HEK293 (cell line): ENCODE measurements at regions not wholly inside any gene's neighbourhood (a gene's known extent, or its start where the extent isn't known, plus 50 kb on each side); places are given as distances from the start of the nearest gene placed in this dataset.

Experiments used
- CTCF ChIA-PET: fragments of 350-600 bp; formaldehyde crosslinking; extraction: SDS; loops from one replicate; lab custom pipeline; 2021; ENCODE audit warnings: antibody characterized with exemption; lab: Yijun Ruan, JAX
- POLR2A ChIA-PET: fragments of 300-600 bp; formaldehyde crosslinking; extraction: SDS; loops from one replicate; lab custom pipeline; 2020; ENCODE audit warnings: antibody characterized with exemption, inconsistent platforms; lab: Yijun Ruan, JAX
- H3K27ac ChIP-seq: fragments of 200-500 bp; sonication (Bioruptor generic); 2 replicates; pipeline ENCODE4 v1.5.1; 2014; ENCODE audit warnings: low read depth, low read length, control low read depth, inconsistent platforms; ENCODE audit errors: extremely low read depth
- H3K36me3 ChIP-seq, 2 experiments: fragments of 200-500 bp in 1 of 2; sonication (Bioruptor generic) in 1 of 2; 1 replicate in 1 of 2; 2 replicates in 1 of 2; pipeline ENCODE4 v1.5.1; 2014 to 2017; ENCODE audit warnings: inconsistent platforms in 2 of 2, low read length in 2 of 2; ENCODE audit not compliant: control insufficient read depth in 2 of 2, insufficient read depth in 1 of 2
- H3K4me1 ChIP-seq: fragments of 200-500 bp; sonication (Bioruptor generic); 2 replicates; pipeline ENCODE4 v1.5.1; 2014; ENCODE audit warnings: mild to moderate bottlenecking, low read length, inconsistent platforms; ENCODE audit not compliant: control insufficient read depth, insufficient read depth
- H3K4me3 ChIP-seq: 2 replicates; pipeline ENCODE4 v1.5.1; 2011; ENCODE audit warnings: low read depth, mild to moderate bottlenecking, control low read depth, low read length, moderate library complexity
- H3K9me3 ChIP-seq: fragments of 200-500 bp; sonication (Bioruptor generic); 2 replicates; pipeline ENCODE4 v1.5.1; 2014; ENCODE audit warnings: low read depth, low read length, inconsistent platforms; ENCODE audit not compliant: control insufficient read depth, insufficient read depth
- BCL11B ChIP-seq: fragments of 450-650 bp; formaldehyde crosslinking; IDR thresholded peaks from 2 replicates; pipeline ENCODE4 v1.5.1; 2016; ENCODE audit warnings: low read depth, missing biosample characterization, missing genetic modification characterization
- GLIS1 ChIP-seq: fragments of 450-650 bp; formaldehyde crosslinking; IDR thresholded peaks from 2 replicates; pipeline ENCODE4 v1.5.1; 2016; ENCODE audit warnings: missing biosample characterization, missing genetic modification characterization
- KLF1 ChIP-seq: fragments of 450-650 bp; formaldehyde crosslinking; IDR thresholded peaks from 2 replicates; pipeline ENCODE4 v1.5.1; 2016; ENCODE audit warnings: missing biosample characterization, missing genetic modification characterization
- MYNN ChIP-seq: fragments of 450-650 bp; formaldehyde crosslinking; IDR thresholded peaks from 2 replicates; pipeline ENCODE4 v1.5.1; 2016; ENCODE audit warnings: missing biosample characterization, missing genetic modification characterization, borderline replicate concordance
- PATZ1 ChIP-seq: fragments of 450-650 bp; formaldehyde crosslinking; IDR thresholded peaks from 2 replicates; pipeline ENCODE4 v1.5.1; 2016; ENCODE audit warnings: missing biosample characterization, missing genetic modification characterization
- PRDM6 ChIP-seq: fragments of 450-650 bp; formaldehyde crosslinking; IDR thresholded peaks from 2 replicates; pipeline ENCODE4 v1.5.1; 2017; ENCODE audit warnings: missing biosample characterization, missing genetic modification characterization
- REPIN1 ChIP-seq: fragments of 450-650 bp; formaldehyde crosslinking; IDR thresholded peaks from 2 replicates; pipeline ENCODE4 v1.5.1; 2017; ENCODE audit warnings: missing biosample characterization, missing genetic modification characterization, low read depth
- REST ChIP-seq: fragments of 450-650 bp; formaldehyde crosslinking; IDR thresholded peaks from 2 replicates; pipeline ENCODE4 v1.5.1; 2016; ENCODE audit warnings: missing biosample characterization, missing genetic modification characterization
- YY1 ChIP-seq: fragments of 450-650 bp; formaldehyde crosslinking; IDR thresholded peaks from 2 replicates; pipeline ENCODE4 v1.5.1; 2018; ENCODE audit warnings: missing biosample characterization, missing genetic modification characterization
- ZNF155 ChIP-seq: fragments of 450-650 bp; formaldehyde crosslinking; IDR thresholded peaks from 2 replicates; pipeline ENCODE4 v1.5.1; 2016; ENCODE audit warnings: missing biosample characterization, missing genetic modification characterization
- ZNF184 ChIP-seq: fragments of 450-650 bp; IDR thresholded peaks from 2 replicates; pipeline ENCODE4 v1.5.1; 2018; ENCODE audit warnings: missing biosample characterization, mild to moderate bottlenecking, missing genetic modification characterization
- ZNF221 ChIP-seq: fragments of 450-650 bp; formaldehyde crosslinking; IDR thresholded peaks from 2 replicates; pipeline ENCODE4 v1.5.1; 2017; ENCODE audit warnings: missing biosample characterization, missing genetic modification characterization, borderline replicate concordance
- ZNF366 ChIP-seq: fragments of 450-650 bp; formaldehyde crosslinking; conservative IDR thresholded peaks from 2 replicates; pipeline ENCODE4 v1.5.1; 2016; ENCODE audit warnings: missing biosample characterization, missing genetic modification characterization
- ZNF449 ChIP-seq: fragments of 450-650 bp; formaldehyde crosslinking; IDR thresholded peaks from 2 replicates; pipeline ENCODE4 v1.5.1; 2017; ENCODE audit warnings: missing biosample characterization, mild to moderate bottlenecking, missing genetic modification characterization, moderate library complexity
- ZNF488 ChIP-seq: fragments of 450-650 bp; formaldehyde crosslinking; IDR thresholded peaks from 2 replicates; pipeline ENCODE4 v1.5.1; 2016; ENCODE audit warnings: missing biosample characterization, missing genetic modification characterization
- ZNF513 ChIP-seq: fragments of 450-650 bp; IDR thresholded peaks from 2 replicates; pipeline ENCODE4 v1.5.1; 2018; ENCODE audit warnings: missing biosample characterization, missing genetic modification characterization
- ZNF571 ChIP-seq: fragments of 450-650 bp; formaldehyde crosslinking; IDR thresholded peaks from 2 replicates; pipeline ENCODE4 v1.5.0; 2017; ENCODE audit warnings: missing biosample characterization, missing genetic modification characterization
- ZNF610 ChIP-seq: fragments of 450-650 bp; formaldehyde crosslinking; IDR thresholded peaks from 2 replicates; pipeline ENCODE4 v1.5.1; 2016; ENCODE audit warnings: missing biosample characterization, missing genetic modification characterization, borderline replicate concordance
- ZNF658 ChIP-seq: fragments of 450-650 bp; formaldehyde crosslinking; IDR thresholded peaks from 2 replicates; pipeline ENCODE4; 2016; ENCODE audit warnings: missing biosample characterization, missing genetic modification characterization
- ZNF660 ChIP-seq: fragments of 450-650 bp; IDR thresholded peaks from 2 replicates; pipeline ENCODE4 v1.5.1; 2018; ENCODE audit warnings: missing biosample characterization, mild to moderate bottlenecking, missing genetic modification characterization
- ZNF76 ChIP-seq: fragments of 450-650 bp; formaldehyde crosslinking; IDR thresholded peaks from 2 replicates; pipeline ENCODE4; 2016; ENCODE audit warnings: low read depth, missing biosample characterization, missing genetic modification characterization, borderline replicate concordance
- ZNF768 ChIP-seq: fragments of 450-650 bp; formaldehyde crosslinking; IDR thresholded peaks from 2 replicates; pipeline ENCODE4 v1.5.1; 2018; ENCODE audit warnings: missing biosample characterization, mild to moderate bottlenecking, missing genetic modification characterization
- ZSCAN30 ChIP-seq: fragments of 450-650 bp; IDR thresholded peaks from 2 replicates; pipeline ENCODE4 v1.5.1; 2018; ENCODE audit warnings: missing biosample characterization, mild to moderate bottlenecking, missing genetic modification characterization, moderate library complexity

- TF ChIP-seq ZNF488 (tag by site-specific recombination): no peak
- TF ChIP-seq MYNN (tag by site-specific recombination): no peak
- no peak for TF ChIP-seq ZNF221
- no peak for TF ChIP-seq ZSCAN30
These were observed 217.1 kb upstream of the DLGAP1 start (continued) for GRCh38 chr18:4672162-4672561.

- POLR2A ChIA-PET: no interaction called here
- no peak overlapping the region for H3K27ac ChIP-seq
- H3K9me3 ChIP-seq: no peaks in the 10 kb centered on the region
- no peaks in the 10 kb centered on the region for H3K36me3 ChIP-seq
- no peaks in the 10 kb centered on the region for H3K4me1 ChIP-seq
- CTCF ChIA-PET: no interaction called here
- TF ChIP-seq PATZ1 (tag by site-specific recombination): no peak
- TF ChIP-seq ZNF571 (tag by site-specific recombination): no peak
- TF ChIP-seq KLF1: no peak
- TF ChIP-seq ZNF184 (tag by site-specific recombination): no peak
- TF ChIP-seq ZNF768 (tag by site-specific recombination): no peak
- TF ChIP-seq ZNF366 (tag by site-specific recombination): no peak
- no peak for TF ChIP-seq ZNF658 (tag by site-specific recombination)
- no peak for TF ChIP-seq ZNF610 (tag by site-specific recombination)
- TF ChIP-seq MYNN (tag by site-specific recombination): no peak
- TF ChIP-seq PRDM6 (tag by site-specific recombination): no peak
- TF ChIP-seq ZNF155: no peak
- no peak for TF ChIP-seq REPIN1 (tag by site-specific recombination)
- no peak for TF ChIP-seq ZNF449 (tag by site-specific recombination)
- TF ChIP-seq ZNF660: no peak
- no peak for TF ChIP-seq ZNF76 (tag by site-specific recombination)
- no peak for TF ChIP-seq BCL11B
- no peak for TF ChIP-seq YY1 (tag by site-specific recombination)
- no peak for TF ChIP-seq GLIS1 (tag by site-specific recombination)
- TF ChIP-seq ZNF513 (tag by site-specific recombination): no peak
- TF ChIP-seq REST (tag by site-specific recombination): no peak
- no peak overlapping the region for H3K4me3 ChIP-seq
These were observed 203.7 kb upstream of the DLGAP1 start for GRCh38 chr18:4658804-4659203.
